PC-3 (cell line): ENCODE measurements at regions not wholly inside any gene's neighbourhood (a gene's known extent, or its start where the extent isn't known, plus 50 kb on each side); places are given as distances from the start of the nearest gene placed in this dataset.

Source experiments
- CTCF ChIP-seq: fragments of 300-600 bp; sonication (generic); conservative IDR thresholded peaks from 2 replicates; pipeline ENCODE4 v1.5.1; 2017; ENCODE audit warnings: antibody characterized with exemption, low read depth, mild to moderate bottlenecking, low read length
- EZH2 ChIP-seq: fragments of 300-600 bp; sonication (generic); IDR thresholded peaks from one replicate; pipeline ENCODE4 v1.6.1; 2017; ENCODE audit warnings: antibody characterized with exemption, mild to moderate bottlenecking, low read length; ENCODE audit not compliant: unreplicated experiment
- EZH2phosphoT487 ChIP-seq: fragments of 300-600 bp; sonication (generic); IDR thresholded peaks from 2 replicates; pipeline ENCODE4 v1.6.1; 2018; ENCODE audit warnings: mild to moderate bottlenecking, antibody characterized with exemption, low read length, borderline replicate concordance

- no peak for TF ChIP-seq EZH2
- no peak for TF ChIP-seq CTCF
- no peak for TF ChIP-seq EZH2phosphoT487
Observed at GRCh38 chr4:97016186-97016907, 1126.9 kb downstream of the STPG2 start.
